ENCODE measurements at regions not wholly inside any gene's neighbourhood (a gene's known extent, or its start where the extent isn't known, plus 50 kb on each side); places are given as distances from the start of the nearest gene placed in this dataset.

- TF ChIP-seq CTCF (conservative IDR thresholded peaks at IDR 0.05) (no peak), ZFX (IDR thresholded peaks at IDR 0.05) (no peak)
- H3K27ac ChIP-seq, result peak overlapping the region; percentile 21; the same call in 1 of the 2 replicates
Measured at GRCh38 chr16:79677799-79678530, 77.4 kb upstream of the MAF start.

DNA sequence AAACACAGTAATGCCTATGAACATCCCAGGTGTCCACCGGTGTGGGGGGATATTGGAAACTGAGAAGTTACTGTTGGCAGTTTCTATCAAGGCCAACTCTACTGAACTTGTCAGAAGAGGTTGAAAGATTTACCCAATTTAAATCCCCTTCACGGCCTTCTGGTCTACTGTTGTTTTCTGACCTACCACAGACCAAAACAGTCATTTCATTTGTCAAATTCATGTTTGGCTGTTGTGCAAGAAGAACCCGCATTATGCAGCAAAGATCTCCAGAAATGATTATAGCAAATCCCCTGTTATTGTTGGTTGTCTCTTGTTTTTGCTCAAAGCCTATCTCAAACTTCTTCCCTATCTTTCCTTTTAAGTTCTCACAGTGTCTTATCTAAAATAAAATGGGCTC is 73.1 kb upstream of the MAF start:
- H3K27ac ChIP-seq, result no peak overlapping the region
- TF ChIP-seq CTCF (conservative IDR thresholded peaks at IDR 0.05) (no peak), ZFX (IDR thresholded peaks at IDR 0.05) (no peak)

- no peak overlapping the region for H3K27ac ChIP-seq
Measured at GRCh38 chr16:79672524-79672923, 72.0 kb upstream of the MAF start.

DNA sequence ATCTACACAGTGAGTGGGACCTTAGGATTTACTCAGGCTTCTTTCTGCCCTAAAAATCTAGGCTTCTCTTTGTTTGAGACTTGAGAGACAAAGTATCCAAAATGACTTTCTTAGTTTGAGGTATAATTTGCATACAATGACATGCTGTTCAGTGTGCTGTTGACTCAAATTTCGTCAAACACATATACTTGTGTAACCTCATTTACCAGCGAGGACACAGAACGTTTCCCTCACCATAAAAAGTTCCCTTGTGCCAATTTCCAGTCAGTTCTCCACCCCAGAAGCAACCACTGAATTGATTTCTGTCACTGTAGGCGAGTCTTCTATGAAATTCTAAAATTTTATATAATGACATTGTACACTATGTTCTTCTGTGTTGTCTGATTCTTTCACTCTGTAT is 68.0 kb upstream of the MAF start:
- no peak for TF ChIP-seq ZFX (IDR thresholded peaks at IDR 0.05)
- H3K27ac ChIP-seq, result no peak overlapping the region

More at GRCh38 chr16:79672524-79672923, 72.0 kb upstream of the MAF start:
- TF ChIP-seq CTCF (conservative IDR thresholded peaks at IDR 0.05) (no peak), ZFX (IDR thresholded peaks at IDR 0.05) (no peak)

GRCh38 chr16:79665970-79666369 is 65.4 kb upstream of the MAF start:
- H3K27ac ChIP-seq, result no peak overlapping the region
- TF ChIP-seq CTCF (conservative IDR thresholded peaks at IDR 0.05), result no peak
- no peak for TF ChIP-seq ZFX (IDR thresholded peaks at IDR 0.05)

DNA sequence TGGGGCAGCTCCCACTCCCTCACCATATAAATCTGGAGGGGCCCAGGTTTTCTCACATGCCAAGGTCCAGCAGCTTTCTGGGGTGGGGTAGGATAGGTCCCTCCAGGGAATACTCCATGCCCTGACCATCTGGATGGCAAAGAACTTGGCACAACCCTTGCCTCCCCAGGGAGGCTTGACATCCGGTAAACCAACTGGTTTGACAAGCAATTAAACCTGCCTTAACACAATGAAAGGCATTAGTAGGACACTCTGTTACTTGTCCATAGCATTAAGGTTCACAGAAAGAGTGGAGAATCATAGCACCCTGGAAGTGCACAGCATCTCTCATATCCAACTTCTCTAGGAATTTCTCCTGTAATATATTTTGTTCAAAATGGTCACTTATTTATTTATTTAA is 63.9 kb upstream of the MAF start:
- TF ChIP-seq CTCF (conservative IDR thresholded peaks at IDR 0.05) (no peak), ZFX (IDR thresholded peaks at IDR 0.05) (no peak)
- H3K27ac ChIP-seq, result peak overlapping the region; percentile 61

- TF ChIP-seq CTCF (conservative IDR thresholded peaks at IDR 0.05) (no peak), ZFX (IDR thresholded peaks at IDR 0.05) (no peak)
- H3K27ac ChIP-seq, result no peak overlapping the region
Measured at GRCh38 chr16:79662669-79663313, 62.3 kb upstream of the MAF start.

Measured in C4-2B (cell line).